Activated CD8-positive, alpha-beta memory T cell treated with anti-CD3 and anti-CD28 coated beads for 36 hours (primary cell): ENCODE measurements at regions not wholly inside any gene's neighbourhood (a gene's known extent, or its start where the extent isn't known, plus 50 kb on each side); places are given as distances from the start of the nearest gene placed in this dataset.

Experiments
- CTCF ChIA-PET: fragments of 350-600 bp; sonication (Branson Sonifier 250); formaldehyde crosslinking; loops from one replicate; lab custom pipeline; 2021; ENCODE audit warnings: antibody characterized with exemption; lab: Charles Lee
- POLR2A ChIA-PET: fragments of 350-600 bp; sonication (Branson Sonifier 250); formaldehyde crosslinking; loops from one replicate; lab custom pipeline; 2021; ENCODE audit warnings: antibody characterized with exemption; lab: Charles Lee

- ChIA-PET CTCF (no interaction called here), POLR2A (interaction anchor here (0.7 kb wide), 1 partner anchor 61 kb away, joined by 5 read pairs; no protein-coding TSS in a partner anchor)
Observed at GRCh38 chr20:60203451-60203850, 245.2 kb downstream of the CDH26 start.

- ChIA-PET CTCF (no interaction called here), POLR2A (no interaction called here)
Observed at GRCh38 chr20:60204601-60205000, 246.4 kb downstream of the CDH26 start.

- POLR2A ChIA-PET = no interaction called here
- CTCF ChIA-PET = no interaction called here
Observed at GRCh38 chr20:60206259-60206658, 248.0 kb downstream of the CDH26 start.

GRCh38 chr20:60209048-60209447, 250.8 kb downstream of the CDH26 start:
- ChIA-PET POLR2A (no interaction called here), CTCF (no interaction called here)

- CTCF ChIA-PET = interaction anchor here (0.9 to 1.5 kb wide), 2 partner anchors 26 to 52 kb away, joined by 3 read pairs; no protein-coding TSS in a partner anchor
- POLR2A ChIA-PET = no interaction called here
Observed at GRCh38 chr20:60210779-60211617, 252.8 kb downstream of the CDH26 start.

- ChIA-PET CTCF (interaction anchor here (0.9 kb wide), 1 partner anchor 25 kb away, joined by 3 read pairs; no protein-coding TSS in a partner anchor), POLR2A (no interaction called here)
Observed at GRCh38 chr20:60211618-60212463, 253.6 kb downstream of the CDH26 start.

GRCh38 chr20:60212695-60213094, 254.5 kb downstream of the CDH26 start:
- CTCF ChIA-PET = no interaction called here
- POLR2A ChIA-PET = no interaction called here

- ChIA-PET CTCF (no interaction called here), POLR2A (no interaction called here)
Observed at GRCh38 chr20:60213126-60213893, 255.1 kb downstream of the CDH26 start.

- POLR2A ChIA-PET = no interaction called here
- CTCF ChIA-PET = no interaction called here
Observed at GRCh38 chr20:60214901-60215815, 256.9 kb downstream of the CDH26 start.

GRCh38 chr20:60215816-60216730, 257.9 kb downstream of the CDH26 start:
- POLR2A ChIA-PET = no interaction called here
- CTCF ChIA-PET = no interaction called here

- ChIA-PET CTCF (no interaction called here), POLR2A (no interaction called here)
Observed at GRCh38 chr20:60219231-60219630, 261.0 kb downstream of the CDH26 start.

GRCh38 chr20:60219984-60220562, 261.9 kb downstream of the CDH26 start:
- ChIA-PET POLR2A (no interaction called here), CTCF (no interaction called here)

GRCh38 chr20:60220706-60221105, 262.5 kb downstream of the CDH26 start:
- ChIA-PET CTCF (no interaction called here), POLR2A (no interaction called here)

- ChIA-PET POLR2A (no interaction called here), CTCF (no interaction called here)
Observed at GRCh38 chr20:60221593-60221992, 263.4 kb downstream of the CDH26 start.

GRCh38 chr20:60222497-60222896, 264.3 kb downstream of the CDH26 start:
- POLR2A ChIA-PET = no interaction called here
- CTCF ChIA-PET = no interaction called here

- ChIA-PET CTCF (no interaction called here), POLR2A (no interaction called here)
Observed at GRCh38 chr20:60223174-60223573, 265.0 kb downstream of the CDH26 start.

GRCh38 chr20:60224914-60225313, 266.7 kb downstream of the CDH26 start:
- CTCF ChIA-PET = no interaction called here
- POLR2A ChIA-PET = no interaction called here
